ENCODE measurements at regions not wholly inside any gene's neighbourhood (a gene's known extent, or its start where the extent isn't known, plus 50 kb on each side); places are given as distances from the start of the nearest gene placed in this dataset.

DNA sequence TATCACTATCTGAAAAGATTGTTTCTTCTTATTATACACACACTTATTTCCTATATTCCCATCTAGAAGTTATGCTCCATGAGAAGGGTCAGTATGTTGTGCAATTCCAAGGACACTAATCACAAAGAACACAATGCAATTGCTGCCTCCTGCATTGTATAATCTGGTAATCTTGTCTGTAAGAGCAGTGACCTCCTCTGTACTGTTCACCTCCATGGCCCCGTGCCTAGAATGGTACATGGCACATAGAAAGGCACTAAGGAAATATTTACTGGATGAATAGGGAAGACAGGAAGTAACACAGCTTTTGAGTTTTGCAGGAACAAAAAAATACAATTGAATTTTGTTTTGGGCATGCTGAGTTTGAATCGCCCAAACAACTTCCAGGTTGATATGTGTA, 214.6 kb upstream of the SALL1 start:
- Mint-ChIP-seq H3K9me3 (no peaks in the 10 kb centered on the region), H3K27me3 (no peaks in the 10 kb centered on the region), H3K36me3 (no peaks in the 10 kb centered on the region), H3K4me1 (no peaks in the 10 kb centered on the region), H3K27ac (no peak overlapping the region), H3K4me3 (no peak overlapping the region)
- DNase-seq = no peak

DNA sequence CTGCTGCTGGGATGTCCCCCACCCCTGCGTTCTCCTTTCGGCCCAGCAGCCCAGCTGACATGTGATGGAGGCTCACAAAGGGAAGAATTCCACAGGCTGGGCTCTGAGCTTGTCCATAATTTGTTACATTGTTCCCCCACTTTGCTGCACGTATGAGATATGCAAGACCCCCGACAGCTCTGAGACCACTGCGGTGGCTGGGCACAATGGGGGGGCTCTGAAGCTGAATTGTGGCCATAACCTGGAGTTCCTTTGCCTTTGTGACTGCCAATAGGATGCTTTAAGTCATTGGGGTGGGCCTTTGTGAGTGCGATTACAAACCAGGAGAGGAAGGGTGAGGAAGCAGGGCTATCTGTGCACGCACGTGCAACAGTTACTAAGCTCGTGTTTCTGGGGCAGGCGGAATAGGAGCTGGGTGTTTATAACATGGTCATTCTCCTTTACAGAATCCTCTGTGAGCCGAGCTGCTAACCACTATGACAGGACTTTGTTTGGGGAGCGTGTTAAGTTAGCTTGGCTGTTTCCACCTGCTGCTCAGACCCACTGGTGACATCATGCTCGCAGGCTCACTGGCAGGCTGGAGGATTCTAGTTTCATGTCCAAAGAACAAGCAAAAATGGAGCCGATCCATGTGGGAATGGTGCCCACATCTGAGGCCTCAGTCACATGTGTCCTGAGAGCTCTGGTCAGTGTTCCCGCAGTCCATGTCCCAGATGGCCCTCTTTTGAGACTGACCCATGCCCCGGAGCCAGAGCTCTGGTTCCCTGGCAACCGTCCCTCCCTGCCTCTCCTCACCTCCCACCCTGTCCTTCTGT, 208.3 kb upstream of the SALL1 start:
- DNase-seq = no peak
- Mint-ChIP-seq H3K4me3 (no peak overlapping the region), H3K9me3 (no peaks in the 10 kb centered on the region), H3K36me3 (no peaks in the 10 kb centered on the region), H3K27ac (no peak overlapping the region), H3K4me1 (no peaks in the 10 kb centered on the region), H3K27me3 (no peaks in the 10 kb centered on the region)

DNA sequence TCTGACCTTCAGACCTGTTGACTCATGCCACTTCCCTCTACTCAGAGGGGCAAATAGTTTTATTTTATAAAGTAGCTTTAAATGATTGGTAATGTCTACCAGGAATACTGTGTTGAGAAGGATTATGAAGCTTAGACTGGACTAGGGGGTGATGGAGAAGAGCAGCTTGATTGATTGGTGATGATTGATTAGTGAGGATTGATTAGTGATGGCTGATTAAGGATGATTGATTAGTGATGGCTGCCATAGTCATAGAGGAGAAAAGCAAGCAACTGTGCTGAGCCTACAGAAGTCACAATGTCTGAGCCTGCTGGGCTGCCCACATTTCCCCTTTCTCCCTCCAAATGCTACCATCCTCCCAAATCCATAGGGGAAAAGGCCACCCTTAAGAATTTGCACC, 206.8 kb upstream of the SALL1 start:
- DNase-seq = no peak
- H3K27me3 Mint-ChIP-seq = no peaks in the 10 kb centered on the region
- H3K36me3 Mint-ChIP-seq = no peaks in the 10 kb centered on the region
- H3K4me1 Mint-ChIP-seq = no peaks in the 10 kb centered on the region
- no peak overlapping the region for H3K4me3 Mint-ChIP-seq
- no peaks in the 10 kb centered on the region for H3K9me3 Mint-ChIP-seq
- no peak overlapping the region for H3K27ac Mint-ChIP-seq

DNA sequence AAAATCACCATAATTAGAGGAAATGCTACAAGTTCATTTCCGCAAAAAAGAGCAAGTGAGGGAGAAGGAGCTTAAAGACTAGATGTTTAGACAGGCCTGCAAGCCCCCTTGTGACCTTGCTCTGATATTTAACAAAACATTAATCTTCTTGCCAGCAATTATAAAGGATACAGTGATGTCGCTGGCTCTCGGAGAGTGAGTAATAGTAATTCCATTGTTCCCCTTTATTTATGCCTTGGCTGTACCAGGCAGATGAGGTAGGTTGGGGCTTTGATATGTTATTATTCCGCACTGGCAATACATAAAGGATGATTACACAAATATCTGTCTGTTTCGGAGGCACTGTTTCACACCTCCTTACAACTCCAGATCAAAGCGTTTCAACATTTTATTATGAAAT, 204.8 kb upstream of the SALL1 start:
- Mint-ChIP-seq H3K9me3 (no peaks in the 10 kb centered on the region), H3K36me3 (no peaks in the 10 kb centered on the region), H3K27ac (no peak overlapping the region), H3K27me3 (no peaks in the 10 kb centered on the region), H3K4me1 (no peaks in the 10 kb centered on the region), H3K4me3 (no peak overlapping the region)
- DNase-seq = no peak

DNA sequence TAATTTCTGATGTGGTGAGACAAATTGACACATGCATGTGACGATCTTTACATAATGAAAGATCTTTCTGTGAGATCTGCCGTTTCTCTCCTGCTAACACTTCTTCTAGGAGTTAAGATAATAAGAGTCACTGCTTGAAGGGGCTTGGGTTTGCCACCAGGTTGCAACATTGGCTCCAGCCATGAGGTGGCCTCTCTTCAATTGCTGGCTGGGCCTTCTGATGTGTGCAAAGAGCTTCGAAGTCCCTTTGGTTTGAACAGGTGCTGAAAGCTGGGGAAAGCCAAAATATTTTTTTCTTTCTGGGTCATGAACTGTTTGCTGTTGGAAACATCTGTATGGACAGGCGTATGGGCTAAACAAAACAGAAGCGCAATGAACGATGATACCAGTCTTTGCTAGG, 204.1 kb upstream of the SALL1 start:
- Mint-ChIP-seq H3K4me1 (no peaks in the 10 kb centered on the region), H3K9me3 (no peaks in the 10 kb centered on the region), H3K36me3 (no peaks in the 10 kb centered on the region), H3K27ac (no peak overlapping the region), H3K4me3 (no peak overlapping the region), H3K27me3 (no peaks in the 10 kb centered on the region)
- DNase-seq = no peak

DNA sequence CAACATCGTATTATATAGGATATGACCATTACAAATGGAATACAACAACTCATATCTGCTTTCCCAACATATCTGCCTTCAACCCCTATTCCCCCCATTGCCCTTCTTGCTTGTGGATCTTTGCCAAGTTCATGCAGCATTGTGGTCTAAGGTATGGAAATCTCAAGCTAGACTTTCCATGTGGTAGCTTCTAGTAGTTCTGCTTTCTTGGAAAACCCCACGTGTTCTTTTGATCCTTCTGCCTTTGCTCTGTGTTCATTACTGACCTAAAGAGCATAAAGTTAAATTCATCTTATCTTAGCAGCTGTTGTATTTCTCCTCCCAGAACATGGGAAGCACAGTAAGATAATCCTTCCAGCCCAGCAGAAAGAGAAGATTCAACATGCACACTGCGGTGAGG, 202.0 kb upstream of the SALL1 start:
- DNase-seq = no peak
- no peak overlapping the region for H3K4me3 Mint-ChIP-seq
- no peak overlapping the region for H3K27ac Mint-ChIP-seq
- H3K36me3 Mint-ChIP-seq = no peaks in the 10 kb centered on the region
- H3K9me3 Mint-ChIP-seq = no peaks in the 10 kb centered on the region
- H3K27me3 Mint-ChIP-seq = no peaks in the 10 kb centered on the region
- no peaks in the 10 kb centered on the region for H3K4me1 Mint-ChIP-seq

DNA sequence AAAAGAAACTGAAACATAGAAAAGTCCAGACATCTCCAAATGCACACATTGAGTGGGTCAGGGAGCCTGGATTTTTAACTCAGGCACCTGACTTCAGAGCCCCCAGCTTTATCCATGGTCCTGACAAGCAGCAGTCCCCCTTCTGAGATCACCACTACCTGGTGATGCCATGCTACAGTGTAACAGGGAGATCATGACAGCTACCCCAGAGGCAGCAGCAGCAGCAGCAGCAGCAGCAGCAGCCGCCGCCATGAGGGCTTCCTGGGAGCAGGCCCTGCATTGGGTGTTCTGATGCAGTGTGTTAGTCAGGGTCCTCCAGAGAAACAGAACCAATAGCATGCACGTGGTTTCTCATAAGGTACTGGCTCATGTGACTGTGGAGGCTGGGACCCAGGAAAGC, 198.6 kb upstream of the SALL1 start:
- Mint-ChIP-seq H3K36me3 (no peaks in the 10 kb centered on the region), H3K4me3 (no peak overlapping the region)

DNA sequence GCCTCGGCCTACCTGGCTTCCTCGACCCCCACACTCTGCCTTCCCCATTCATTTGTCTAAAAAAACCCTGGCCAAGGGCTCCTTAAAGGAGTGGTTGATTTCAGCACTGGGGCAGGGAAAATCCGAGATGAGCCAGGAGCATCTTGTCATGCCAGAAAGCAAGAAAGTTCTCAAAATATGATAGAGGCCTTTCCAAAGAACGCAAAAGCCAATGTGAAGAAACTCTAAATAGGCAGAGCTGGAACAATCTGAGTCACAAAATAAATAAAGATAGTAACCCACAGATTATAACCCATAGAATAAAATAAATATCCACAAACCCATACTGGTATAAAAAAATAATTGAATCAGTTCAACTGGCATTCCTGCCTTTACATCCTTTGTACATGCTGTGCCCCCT, 192.3 kb upstream of the SALL1 start:
- DNase-seq = no peak
- H3K4me1 Mint-ChIP-seq = no peaks in the 10 kb centered on the region
- peaks cover 4% of the 10 kb centered on the region for H3K9me3 Mint-ChIP-seq
- H3K27ac Mint-ChIP-seq = no peak overlapping the region
- no peaks in the 10 kb centered on the region for H3K27me3 Mint-ChIP-seq
- no peak overlapping the region for H3K4me3 Mint-ChIP-seq
- H3K36me3 Mint-ChIP-seq = no peaks in the 10 kb centered on the region

More for the DNA sequence above, 198.6 kb upstream of the SALL1 start:
- H3K4me1 Mint-ChIP-seq = no peaks in the 10 kb centered on the region
- H3K27me3 Mint-ChIP-seq = no peaks in the 10 kb centered on the region
- H3K9me3 Mint-ChIP-seq = peaks cover 2% of the 10 kb centered on the region
- no peak for DNase-seq
- H3K27ac Mint-ChIP-seq = no peak overlapping the region

DNA sequence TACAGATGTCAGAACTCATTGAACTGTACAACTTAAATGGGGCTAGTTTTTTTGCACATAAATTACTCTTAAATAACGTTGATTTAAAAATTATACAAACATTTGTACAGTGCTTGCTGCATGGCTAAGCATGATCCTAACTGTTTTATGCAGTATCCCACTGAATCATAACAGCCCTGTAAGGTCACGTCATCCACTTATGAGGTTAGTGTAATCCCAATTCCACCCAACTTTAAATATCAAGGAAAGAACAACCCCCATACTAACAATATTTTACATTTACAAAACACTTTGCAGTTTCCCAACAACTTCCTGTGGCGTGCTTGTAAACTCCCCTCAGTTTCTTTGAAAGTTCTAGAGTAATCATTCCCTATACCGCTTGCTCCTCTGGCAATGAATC, 190.1 kb upstream of the SALL1 start:
- Mint-ChIP-seq H3K27me3 (no peaks in the 10 kb centered on the region), H3K4me1 (no peaks in the 10 kb centered on the region), H3K9me3 (peaks cover 6% of the 10 kb centered on the region), H3K4me3 (no peak overlapping the region), H3K36me3 (no peaks in the 10 kb centered on the region), H3K27ac (no peak overlapping the region)
- DNase-seq = no peak

DNA sequence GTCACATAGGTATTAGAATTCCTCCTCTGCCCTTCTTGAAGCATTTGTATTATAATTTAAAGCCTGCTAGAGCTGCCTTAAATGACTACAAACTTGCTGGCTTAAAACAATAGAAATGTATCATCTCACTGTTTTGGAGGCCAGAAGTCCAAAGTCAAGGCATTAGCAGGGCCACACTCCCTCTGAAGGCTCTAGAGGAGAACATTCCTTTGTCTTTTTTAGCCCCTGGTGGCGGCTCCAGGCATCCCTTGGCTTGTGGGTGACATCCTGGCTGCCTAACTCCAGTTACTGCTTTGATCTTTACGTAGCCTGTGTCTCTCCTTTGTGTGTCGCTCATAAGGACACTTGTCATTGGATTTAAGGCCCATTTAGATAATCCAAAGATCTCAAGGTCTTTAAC, 186.6 kb upstream of the SALL1 start:
- Mint-ChIP-seq H3K9me3 (peaks cover 4% of the 10 kb centered on the region), H3K27me3 (no peaks in the 10 kb centered on the region), H3K4me3 (no peak overlapping the region), H3K36me3 (no peaks in the 10 kb centered on the region), H3K4me1 (no peaks in the 10 kb centered on the region), H3K27ac (no peak overlapping the region)
- no peak for DNase-seq

DNA sequence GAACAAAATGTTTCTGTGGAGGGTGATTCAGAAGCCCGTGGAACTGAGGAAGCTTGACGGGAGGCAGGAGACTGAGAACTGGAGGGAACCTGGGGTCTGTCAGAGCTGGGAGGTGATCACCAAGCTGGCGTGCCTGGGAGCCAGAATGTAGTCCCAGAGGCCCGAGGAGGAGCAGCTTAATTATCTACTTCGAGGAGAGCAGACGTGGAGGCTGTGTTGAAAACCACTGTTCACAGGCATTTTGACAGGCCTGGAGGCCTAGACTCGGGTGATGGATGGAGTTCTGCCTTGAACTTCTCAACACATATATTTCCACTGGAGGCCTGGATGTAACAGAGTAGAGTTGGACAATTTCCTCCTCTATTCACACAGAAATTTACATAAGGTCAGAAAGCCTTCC, 177.7 kb upstream of the SALL1 start:
- no peak for DNase-seq
- no peaks in the 10 kb centered on the region for H3K27me3 Mint-ChIP-seq
- no peaks in the 10 kb centered on the region for H3K36me3 Mint-ChIP-seq
- no peak overlapping the region for H3K27ac Mint-ChIP-seq
- no peak overlapping the region for H3K4me3 Mint-ChIP-seq
- no peaks in the 10 kb centered on the region for H3K4me1 Mint-ChIP-seq
- peaks cover 11% of the 10 kb centered on the region for H3K9me3 Mint-ChIP-seq

DNA sequence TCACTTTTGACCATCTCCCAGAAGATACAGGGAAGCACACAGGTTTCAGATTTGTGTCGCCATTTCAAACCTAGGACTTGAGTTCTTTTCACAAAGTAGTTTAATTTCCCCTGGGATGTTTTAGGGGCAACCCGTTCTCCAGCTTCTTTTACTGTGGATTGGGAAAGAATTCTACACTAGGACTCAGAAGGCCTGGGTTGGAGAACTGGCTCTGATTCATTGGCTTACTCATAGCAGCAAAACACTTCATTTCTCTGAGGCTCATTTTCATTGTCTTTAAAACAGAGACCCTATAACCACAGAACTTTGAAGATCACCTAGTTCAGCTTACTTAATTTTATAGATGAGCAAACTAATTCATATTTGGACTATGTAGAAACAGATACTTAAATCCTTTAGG, 175.9 kb upstream of the SALL1 start:
- Mint-ChIP-seq H3K27me3 (peaks cover 2% of the 10 kb centered on the region), H3K4me3 (no peak overlapping the region), H3K27ac (no peak overlapping the region), H3K36me3 (no peaks in the 10 kb centered on the region), H3K9me3 (peaks cover 8% of the 10 kb centered on the region), H3K4me1 (no peaks in the 10 kb centered on the region)
- no peak for DNase-seq

DNA sequence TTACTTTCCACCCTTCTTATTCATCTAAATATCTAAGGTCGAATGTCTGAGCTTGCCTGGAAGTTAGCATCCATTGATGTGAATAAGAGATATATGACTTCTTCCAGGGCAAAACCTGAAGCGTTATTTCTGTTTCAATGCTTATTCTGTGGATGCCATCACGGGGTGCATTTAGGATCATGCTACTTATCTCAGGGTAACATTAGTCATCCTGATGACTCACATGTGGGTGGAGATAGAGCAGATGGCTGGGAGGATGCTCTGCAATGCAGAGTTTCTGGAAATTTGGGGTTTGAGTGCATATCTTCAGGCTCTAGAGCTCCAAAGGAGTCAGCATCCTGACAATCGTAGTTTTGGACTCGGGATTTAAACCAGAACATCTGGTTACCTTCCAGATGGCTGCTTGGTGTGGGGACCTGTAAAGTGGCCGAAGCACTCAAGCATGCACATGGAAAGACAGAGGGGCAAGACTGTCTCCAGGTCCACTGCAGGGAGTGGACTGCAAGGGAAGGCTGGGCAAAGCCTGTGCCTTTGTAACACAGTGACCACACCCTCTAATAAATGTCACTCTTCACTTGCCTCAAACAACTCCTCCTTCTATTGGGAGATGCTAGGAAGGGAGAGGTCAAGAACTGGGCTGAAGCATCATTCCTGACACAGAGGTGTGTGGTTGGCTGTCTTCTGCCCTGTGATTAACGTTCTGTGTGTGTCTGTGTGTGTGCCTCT, 175.2 kb upstream of the SALL1 start:
- no peak overlapping the region for H3K4me3 Mint-ChIP-seq
- no peak for DNase-seq
- no peak overlapping the region for H3K27ac Mint-ChIP-seq
- peaks cover 4% of the 10 kb centered on the region for H3K9me3 Mint-ChIP-seq
- H3K27me3 Mint-ChIP-seq = peaks cover 4% of the 10 kb centered on the region
- no peaks in the 10 kb centered on the region for H3K36me3 Mint-ChIP-seq
- no peaks in the 10 kb centered on the region for H3K4me1 Mint-ChIP-seq

DNA sequence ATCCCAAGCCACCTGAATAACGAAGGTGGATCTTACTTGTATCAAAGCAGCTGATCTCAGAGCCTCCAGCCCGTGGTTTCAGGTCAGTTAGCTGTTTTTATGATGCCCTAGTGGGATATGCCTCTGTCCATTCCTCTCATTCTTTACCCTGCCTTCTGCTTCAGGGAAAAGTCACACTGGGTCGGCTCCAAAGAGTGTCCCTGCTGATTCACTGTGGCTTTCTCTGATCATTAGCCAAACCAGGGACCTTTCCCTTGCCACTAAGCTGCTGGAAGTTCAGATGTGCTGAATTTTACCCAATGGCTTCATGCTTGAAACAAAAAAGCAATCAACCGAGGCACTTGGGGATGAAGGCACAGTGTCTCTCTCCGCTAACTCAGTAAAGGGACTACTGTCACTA, 170.2 kb upstream of the SALL1 start:
- Mint-ChIP-seq H3K36me3 (no peaks in the 10 kb centered on the region), H3K4me1 (no peaks in the 10 kb centered on the region), H3K9me3 (no peaks in the 10 kb centered on the region), H3K4me3 (no peak overlapping the region), H3K27me3 (peaks cover 4% of the 10 kb centered on the region), H3K27ac (no peak overlapping the region)
- DNase-seq = no peak

DNA sequence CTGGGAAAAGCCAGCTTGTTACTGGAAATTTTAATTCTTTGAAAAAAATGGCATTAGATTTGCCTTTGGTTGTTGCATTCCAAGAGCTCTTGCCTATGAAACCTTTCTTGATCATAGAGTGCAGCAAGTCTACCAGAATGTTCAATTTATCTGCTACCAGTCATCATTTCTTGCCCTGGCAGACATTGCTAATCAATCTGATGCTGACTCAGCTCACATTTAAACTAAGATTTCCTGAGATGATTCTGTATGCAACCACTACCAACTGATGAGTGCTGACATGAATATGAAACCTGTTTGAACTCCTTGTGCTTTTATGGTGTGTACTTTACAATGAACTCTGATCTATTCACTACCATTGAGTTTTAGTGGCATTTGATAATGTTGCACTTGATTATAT, 166.5 kb upstream of the SALL1 start:
- H3K9me3 Mint-ChIP-seq = peaks cover 3% of the 10 kb centered on the region
- H3K27me3 Mint-ChIP-seq = peaks cover 4% of the 10 kb centered on the region
- no peak overlapping the region for H3K27ac Mint-ChIP-seq
- no peak for DNase-seq
- no peaks in the 10 kb centered on the region for H3K4me1 Mint-ChIP-seq
- H3K36me3 Mint-ChIP-seq = no peaks in the 10 kb centered on the region
- H3K4me3 Mint-ChIP-seq = no peak overlapping the region

DNA sequence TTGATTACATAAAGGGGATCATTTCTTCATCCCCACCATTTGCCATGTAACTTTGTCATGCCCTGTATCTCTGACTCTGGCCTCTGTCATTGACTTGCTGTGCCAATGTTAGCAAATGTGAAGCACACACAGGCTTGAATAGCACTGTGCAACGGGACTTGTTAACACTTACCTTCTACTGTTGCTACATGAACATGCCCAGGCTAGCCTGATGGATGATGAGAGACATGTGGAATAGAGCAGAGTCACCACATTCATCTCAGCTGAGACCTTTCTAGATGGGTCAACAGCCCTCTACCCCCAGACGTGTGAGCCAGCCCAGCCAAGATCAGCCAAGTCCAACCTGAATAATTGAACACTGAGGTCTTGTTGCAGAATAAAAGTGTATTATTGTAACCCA, 162.1 kb upstream of the SALL1 start:
- H3K36me3 Mint-ChIP-seq = no peaks in the 10 kb centered on the region
- peaks cover 5% of the 10 kb centered on the region for H3K9me3 Mint-ChIP-seq
- H3K4me3 Mint-ChIP-seq = no peak overlapping the region
- no peaks in the 10 kb centered on the region for H3K4me1 Mint-ChIP-seq
- no peak overlapping the region for H3K27ac Mint-ChIP-seq
- DNase-seq = no peak
- no peaks in the 10 kb centered on the region for H3K27me3 Mint-ChIP-seq

Data from activated naive CD8-positive, alpha-beta T cell treated with anti-CD3 and anti-CD28 coated beads for 36 hours (primary cell).